Cardiac muscle cell (in vitro differentiated cells and primary cell): ENCODE measurements at regions not wholly inside any gene's neighbourhood (a gene's known extent, or its start where the extent isn't known, plus 50 kb on each side); places are given as distances from the start of the nearest gene placed in this dataset.

Experiments used
- DNase-seq, 2 donors: peaks; one replicate each; pipeline versions ENCODE4 v3.0.0 to v3.0.0-alpha.2; 2010 to 2017; ENCODE audit warnings: low read depth in 1 of 2, low spot score in 1 of 2
- H3K27ac ChIP-seq: fragments of 200-600 bp; sonication (generic); 2 replicates; pipeline ENCODE4 v1.5.1; 2016
- H3K27me3 ChIP-seq: fragments of 200-600 bp; sonication (generic); 2 replicates; pipeline ENCODE4 v1.6.0; 2016; ENCODE audit warnings: control low read depth
- H3K36me3 ChIP-seq: fragments of 200-600 bp; sonication (generic); 2 replicates; pipeline ENCODE4 v1.5.1; 2016; ENCODE audit warnings: control low read depth
- H3K4me1 ChIP-seq: fragments of 200-600 bp; sonication (generic); 2 replicates; pipeline ENCODE4 v1.8.1; 2017; ENCODE audit warnings: low read depth, mild to moderate bottlenecking, mixed run types
- H3K4me3 ChIP-seq: fragments of 200-600 bp; sonication (generic); 2 replicates; pipeline ENCODE4 v1.5.1; 2016; ENCODE audit warnings: mild to moderate bottlenecking
- H3K9me3 ChIP-seq: fragments of 200-600 bp; sonication (generic); 2 replicates; pipeline ENCODE4 v1.5.1; 2017; ENCODE audit warnings: low read depth, mild to moderate bottlenecking, control low read depth
- CTCF ChIP-seq: IDR thresholded peaks from 2 replicates; pipeline ENCODE4 v1.5.1; 2012; ENCODE audit warnings: low read depth, mild to moderate bottlenecking, low read length

GRCh38 chr2:104420420-104420819 lies 433.5 kb upstream of the POU3F3 start:
- H3K9me3 ChIP-seq, result no peaks in the 10 kb centered on the region
- no peak for DNase-seq
- no peak for TF ChIP-seq CTCF
- no peak overlapping the region for H3K27ac ChIP-seq
- H3K4me1 ChIP-seq, result no peaks in the 10 kb centered on the region
- no peak overlapping the region for H3K4me3 ChIP-seq
- H3K36me3 ChIP-seq, result no peaks in the 10 kb centered on the region
- H3K27me3 ChIP-seq, result no peaks in the 10 kb centered on the region

- DNase-seq, result no peak
- Histone ChIP-seq H3K27me3 (no peaks in the 10 kb centered on the region), H3K4me3 (no peak overlapping the region), H3K36me3 (no peaks in the 10 kb centered on the region), H3K27ac (no peak overlapping the region), H3K4me1 (no peaks in the 10 kb centered on the region), H3K9me3 (no peaks in the 10 kb centered on the region)
- no peak for TF ChIP-seq CTCF
These were observed 433.0 kb upstream of the POU3F3 start for GRCh38 chr2:104420953-104421352.

- no peak for TF ChIP-seq CTCF
- Histone ChIP-seq H3K27ac (no peak overlapping the region), H3K27me3 (no peaks in the 10 kb centered on the region), H3K4me3 (no peak overlapping the region), H3K9me3 (no peaks in the 10 kb centered on the region), H3K36me3 (no peaks in the 10 kb centered on the region), H3K4me1 (no peaks in the 10 kb centered on the region)
- no peak for DNase-seq
These were observed 427.9 kb upstream of the POU3F3 start for GRCh38 chr2:104425850-104426595.

- H3K27me3 ChIP-seq, result no peaks in the 10 kb centered on the region
- no peak overlapping the region for H3K4me3 ChIP-seq
- no peaks in the 10 kb centered on the region for H3K36me3 ChIP-seq
- H3K4me1 ChIP-seq, result no peaks in the 10 kb centered on the region
- TF ChIP-seq CTCF, result no peak
- no peak for DNase-seq
- H3K9me3 ChIP-seq, result no peaks in the 10 kb centered on the region
- no peak overlapping the region for H3K27ac ChIP-seq
These were observed 425.8 kb upstream of the POU3F3 start for GRCh38 chr2:104428155-104428554.

- Histone ChIP-seq H3K27ac (no peak overlapping the region), H3K9me3 (no peaks in the 10 kb centered on the region), H3K36me3 (no peaks in the 10 kb centered on the region), H3K27me3 (no peaks in the 10 kb centered on the region), H3K4me1 (peaks cover 2% of the 10 kb centered on the region), H3K4me3 (no peak overlapping the region)
- DNase-seq, result no peak
- TF ChIP-seq CTCF, result no peak
These were observed 424.1 kb upstream of the POU3F3 start for GRCh38 chr2:104429639-104430358.
